ENCODE measurements at regions not wholly inside any gene's neighbourhood (a gene's known extent, or its start where the extent isn't known, plus 50 kb on each side); places are given as distances from the start of the nearest gene placed in this dataset.

DNA sequence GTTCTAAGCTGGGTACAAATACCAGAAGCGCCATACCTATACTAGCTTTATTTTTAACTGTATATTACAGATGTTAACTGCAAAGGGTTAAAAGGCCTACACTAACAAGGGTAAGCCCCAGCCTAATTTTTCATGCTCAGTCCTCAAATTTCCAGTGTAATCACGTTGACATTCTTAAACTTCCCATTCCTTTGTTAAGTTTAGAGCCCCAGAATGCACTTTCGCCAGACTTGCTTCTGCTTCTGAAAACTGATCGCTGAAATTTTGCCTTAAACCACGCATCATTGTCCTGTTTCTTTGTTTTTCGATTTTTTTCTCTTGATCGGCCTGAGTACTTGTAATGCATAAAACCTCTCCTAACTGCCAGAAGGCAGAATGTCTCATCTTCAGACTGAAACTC lies 2141.9 kb upstream of the AGA start:
- TF ChIP-seq, protein P1, sequence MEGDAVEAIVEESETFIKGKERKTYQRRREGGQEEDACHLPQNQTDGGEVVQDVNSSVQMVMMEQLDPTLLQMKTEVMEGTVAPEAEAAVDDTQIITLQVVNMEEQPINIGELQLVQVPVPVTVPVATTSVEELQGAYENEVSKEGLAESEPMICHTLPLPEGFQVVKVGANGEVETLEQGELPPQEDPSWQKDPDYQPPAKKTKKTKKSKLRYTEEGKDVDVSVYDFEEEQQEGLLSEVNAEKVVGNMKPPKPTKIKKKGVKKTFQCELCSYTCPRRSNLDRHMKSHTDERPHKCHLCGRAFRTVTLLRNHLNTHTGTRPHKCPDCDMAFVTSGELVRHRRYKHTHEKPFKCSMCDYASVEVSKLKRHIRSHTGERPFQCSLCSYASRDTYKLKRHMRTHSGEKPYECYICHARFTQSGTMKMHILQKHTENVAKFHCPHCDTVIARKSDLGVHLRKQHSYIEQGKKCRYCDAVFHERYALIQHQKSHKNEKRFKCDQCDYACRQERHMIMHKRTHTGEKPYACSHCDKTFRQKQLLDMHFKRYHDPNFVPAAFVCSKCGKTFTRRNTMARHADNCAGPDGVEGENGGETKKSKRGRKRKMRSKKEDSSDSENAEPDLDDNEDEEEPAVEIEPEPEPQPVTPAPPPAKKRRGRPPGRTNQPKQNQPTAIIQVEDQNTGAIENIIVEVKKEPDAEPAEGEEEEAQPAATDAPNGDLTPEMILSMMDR (conservative IDR thresholded peaks at IDR 0.05): no peak
- TF ChIP-seq ZFX (IDR thresholded peaks at IDR 0.05): no peak

Data from C4-2B (cell line).